Panc1 (cell line): ENCODE measurements at regions not wholly inside any gene's neighbourhood (a gene's known extent, or its start where the extent isn't known, plus 50 kb on each side); places are given as distances from the start of the nearest gene placed in this dataset.

Experiments used
- SIN3A ChIP-seq: IDR thresholded peaks from 2 replicates; pipeline ENCODE4 v1.6.1; 2012; ENCODE audit warnings: low read depth, mild to moderate bottlenecking, low read length, moderate library complexity, borderline replicate concordance; ENCODE audit not compliant: insufficient read depth
- TCF7L2 ChIP-seq: IDR thresholded peaks from 2 replicates; pipeline ENCODE4 v1.6.1; 2011; ENCODE audit warnings: mild to moderate bottlenecking, low read depth, low read length, inconsistent platforms
- TF ChIP-seq, protein P1 (sequence below): fragments of 450-650 bp; IDR thresholded peaks from 2 replicates; pipeline ENCODE4 v1.5.1; 2017; ENCODE audit warnings: mild to moderate bottlenecking
- TF ChIP-seq, protein P2 (sequence below), 2 experiments: IDR thresholded peaks; 2 replicates each; pipeline ENCODE4 v1.6.1; 2011 to 2012; ENCODE audit warnings: low read depth in 2 of 2, control low read depth in 1 of 2, low read length in 1 of 2, mild to moderate bottlenecking in 1 of 2, moderate library complexity in 1 of 2; ENCODE audit not compliant: insufficient read depth in 1 of 2

DNA sequence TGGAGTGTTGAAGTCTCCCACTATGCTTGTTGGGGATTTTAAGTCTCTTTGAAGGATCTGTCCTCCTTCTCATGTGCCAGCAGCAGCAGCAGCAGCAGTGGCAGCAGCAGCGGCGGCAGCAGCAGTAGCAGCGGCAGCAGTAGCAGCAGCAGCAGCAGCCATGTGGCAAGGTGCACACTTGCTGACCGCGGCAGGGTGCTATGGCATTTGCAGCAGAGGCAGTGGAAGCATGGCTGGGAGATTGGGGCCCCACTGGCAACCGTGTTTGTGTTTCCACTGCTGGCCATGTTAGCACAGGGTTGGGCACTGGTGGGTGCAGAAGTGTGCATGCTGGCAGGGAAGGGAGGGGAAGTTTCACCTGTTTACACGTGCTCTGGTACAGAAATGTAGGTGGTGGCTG lies 280.1 kb downstream of the NUP35 start:
- no peak for TF ChIP-seq TCF7L2
- TF ChIP-seq, protein P1, sequence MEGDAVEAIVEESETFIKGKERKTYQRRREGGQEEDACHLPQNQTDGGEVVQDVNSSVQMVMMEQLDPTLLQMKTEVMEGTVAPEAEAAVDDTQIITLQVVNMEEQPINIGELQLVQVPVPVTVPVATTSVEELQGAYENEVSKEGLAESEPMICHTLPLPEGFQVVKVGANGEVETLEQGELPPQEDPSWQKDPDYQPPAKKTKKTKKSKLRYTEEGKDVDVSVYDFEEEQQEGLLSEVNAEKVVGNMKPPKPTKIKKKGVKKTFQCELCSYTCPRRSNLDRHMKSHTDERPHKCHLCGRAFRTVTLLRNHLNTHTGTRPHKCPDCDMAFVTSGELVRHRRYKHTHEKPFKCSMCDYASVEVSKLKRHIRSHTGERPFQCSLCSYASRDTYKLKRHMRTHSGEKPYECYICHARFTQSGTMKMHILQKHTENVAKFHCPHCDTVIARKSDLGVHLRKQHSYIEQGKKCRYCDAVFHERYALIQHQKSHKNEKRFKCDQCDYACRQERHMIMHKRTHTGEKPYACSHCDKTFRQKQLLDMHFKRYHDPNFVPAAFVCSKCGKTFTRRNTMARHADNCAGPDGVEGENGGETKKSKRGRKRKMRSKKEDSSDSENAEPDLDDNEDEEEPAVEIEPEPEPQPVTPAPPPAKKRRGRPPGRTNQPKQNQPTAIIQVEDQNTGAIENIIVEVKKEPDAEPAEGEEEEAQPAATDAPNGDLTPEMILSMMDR: no peak
- TF ChIP-seq SIN3A: no peak
- TF ChIP-seq, protein P2, sequence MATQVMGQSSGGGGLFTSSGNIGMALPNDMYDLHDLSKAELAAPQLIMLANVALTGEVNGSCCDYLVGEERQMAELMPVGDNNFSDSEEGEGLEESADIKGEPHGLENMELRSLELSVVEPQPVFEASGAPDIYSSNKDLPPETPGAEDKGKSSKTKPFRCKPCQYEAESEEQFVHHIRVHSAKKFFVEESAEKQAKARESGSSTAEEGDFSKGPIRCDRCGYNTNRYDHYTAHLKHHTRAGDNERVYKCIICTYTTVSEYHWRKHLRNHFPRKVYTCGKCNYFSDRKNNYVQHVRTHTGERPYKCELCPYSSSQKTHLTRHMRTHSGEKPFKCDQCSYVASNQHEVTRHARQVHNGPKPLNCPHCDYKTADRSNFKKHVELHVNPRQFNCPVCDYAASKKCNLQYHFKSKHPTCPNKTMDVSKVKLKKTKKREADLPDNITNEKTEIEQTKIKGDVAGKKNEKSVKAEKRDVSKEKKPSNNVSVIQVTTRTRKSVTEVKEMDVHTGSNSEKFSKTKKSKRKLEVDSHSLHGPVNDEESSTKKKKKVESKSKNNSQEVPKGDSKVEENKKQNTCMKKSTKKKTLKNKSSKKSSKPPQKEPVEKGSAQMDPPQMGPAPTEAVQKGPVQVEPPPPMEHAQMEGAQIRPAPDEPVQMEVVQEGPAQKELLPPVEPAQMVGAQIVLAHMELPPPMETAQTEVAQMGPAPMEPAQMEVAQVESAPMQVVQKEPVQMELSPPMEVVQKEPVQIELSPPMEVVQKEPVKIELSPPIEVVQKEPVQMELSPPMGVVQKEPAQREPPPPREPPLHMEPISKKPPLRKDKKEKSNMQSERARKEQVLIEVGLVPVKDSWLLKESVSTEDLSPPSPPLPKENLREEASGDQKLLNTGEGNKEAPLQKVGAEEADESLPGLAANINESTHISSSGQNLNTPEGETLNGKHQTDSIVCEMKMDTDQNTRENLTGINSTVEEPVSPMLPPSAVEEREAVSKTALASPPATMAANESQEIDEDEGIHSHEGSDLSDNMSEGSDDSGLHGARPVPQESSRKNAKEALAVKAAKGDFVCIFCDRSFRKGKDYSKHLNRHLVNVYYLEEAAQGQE (IDR thresholded peaks at IDR 0.05; ENCODE audit: insufficient read depth in 1 of 2, low read depth in 2 of 2, low read length in 1 of 2): no peak
